ENCODE measurements at regions not wholly inside any gene's neighbourhood (a gene's known extent, or its start where the extent isn't known, plus 50 kb on each side); places are given as distances from the start of the nearest gene placed in this dataset.

GRCh38 chrY:8489880-8490630, 847.2 kb upstream of the TSPY4 start:
- no peak overlapping the region for H3K4me3 ChIP-seq
- no peak for DNase-seq
- H3K4me1 ChIP-seq, result no peaks in the 10 kb centered on the region
- no peak overlapping the region for H3K27ac ChIP-seq
- no peaks in the 10 kb centered on the region for H3K36me3 ChIP-seq
- H3K9me3 ChIP-seq, result no peaks in the 10 kb centered on the region
- TF ChIP-seq CTCF (IDR thresholded peaks at IDR 0.05), result no peak
- H3K27me3 ChIP-seq, result no peaks in the 10 kb centered on the region
- intact Hi-C loops (cut with DNase I; ENCODE audit: low total_unique reads), result no loop called here

GRCh38 chrY:8494396-8494795, 842.9 kb upstream of the TSPY4 start:
- no peaks in the 10 kb centered on the region for H3K4me1 ChIP-seq
- DNase-seq, result no peak
- intact Hi-C loops (cut with DNase I; ENCODE audit: low total_unique reads), result no loop called here
- H3K4me3 ChIP-seq, result no peak overlapping the region
- H3K27me3 ChIP-seq, result no peaks in the 10 kb centered on the region
- no peak overlapping the region for H3K27ac ChIP-seq
- H3K36me3 ChIP-seq, result no peaks in the 10 kb centered on the region
- no peak for TF ChIP-seq CTCF (IDR thresholded peaks at IDR 0.05)
- no peaks in the 10 kb centered on the region for H3K9me3 ChIP-seq

GRCh38 chrY:8495243-8495642, 842.0 kb upstream of the TSPY4 start:
- Histone ChIP-seq H3K27ac (no peak overlapping the region), H3K27me3 (no peaks in the 10 kb centered on the region)
- intact Hi-C loops (cut with DNase I; ENCODE audit: low total_unique reads), result no loop called here

GRCh38 chrY:8500888-8501287, 836.4 kb upstream of the TSPY4 start:
- Histone ChIP-seq H3K27me3 (no peaks in the 10 kb centered on the region), H3K4me3 (no peak overlapping the region), H3K36me3 (no peaks in the 10 kb centered on the region), H3K27ac (no peak overlapping the region), H3K4me1 (no peaks in the 10 kb centered on the region), H3K9me3 (no peaks in the 10 kb centered on the region)
- DNase-seq, result no peak
- no peak for TF ChIP-seq CTCF (IDR thresholded peaks at IDR 0.05)
- intact Hi-C loops (cut with DNase I; ENCODE audit: low total_unique reads), result no loop called here

More at GRCh38 chrY:8495243-8495642, 842.0 kb upstream of the TSPY4 start:
- no peak for TF ChIP-seq CTCF (IDR thresholded peaks at IDR 0.05)
- H3K4me3 ChIP-seq, result no peak overlapping the region
- H3K36me3 ChIP-seq, result no peaks in the 10 kb centered on the region
- DNase-seq, result no peak
- no peaks in the 10 kb centered on the region for H3K9me3 ChIP-seq
- no peaks in the 10 kb centered on the region for H3K4me1 ChIP-seq

GRCh38 chrY:8533468-8533867, 803.8 kb upstream of the TSPY4 start:
- no peak for DNase-seq
- Histone ChIP-seq H3K36me3 (no peaks in the 10 kb centered on the region), H3K4me1 (no peaks in the 10 kb centered on the region), H3K27ac (no peak overlapping the region), H3K4me3 (no peak overlapping the region), H3K9me3 (no peaks in the 10 kb centered on the region), H3K27me3 (no peaks in the 10 kb centered on the region)
- TF ChIP-seq CTCF (IDR thresholded peaks at IDR 0.05), result no peak
- intact Hi-C loops (cut with DNase I; ENCODE audit: low total_unique reads), result no loop called here
